ENCODE measurements at regions not wholly inside any gene's neighbourhood (a gene's known extent, or its start where the extent isn't known, plus 50 kb on each side); places are given as distances from the start of the nearest gene placed in this dataset.

DNA sequence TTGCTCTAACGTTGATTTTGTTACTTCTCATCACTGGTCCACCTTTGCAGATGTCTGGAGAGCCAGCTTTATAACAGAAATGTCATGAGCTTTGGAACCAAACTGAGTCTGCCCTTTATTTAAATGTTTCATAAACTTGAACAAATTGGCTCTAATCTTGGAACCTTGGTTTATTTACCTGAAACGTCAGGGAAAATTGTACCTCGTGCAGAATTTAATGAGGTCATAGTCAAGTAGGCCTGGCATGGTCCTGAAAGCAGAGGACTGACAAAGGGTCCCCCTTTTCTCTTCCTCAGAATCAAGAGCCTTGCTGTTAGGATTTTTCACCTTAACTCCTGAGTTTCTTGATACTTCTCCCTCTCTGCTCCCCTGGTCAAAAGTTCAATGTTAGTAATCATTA lies 828.0 kb downstream of the GRID1 start:
- Histone ChIP-seq H3K4me3 (no peak overlapping the region), H3K4me1 (ENCODE audit: low read depth) (no peaks in the 10 kb centered on the region), H3K9me3 (no peaks in the 10 kb centered on the region), H3K36me3 (ENCODE audit: low read depth) (no peaks in the 10 kb centered on the region)
- DNase-seq (no peak), ATAC-seq (no peak)
- TF ChIP-seq, protein P1, sequence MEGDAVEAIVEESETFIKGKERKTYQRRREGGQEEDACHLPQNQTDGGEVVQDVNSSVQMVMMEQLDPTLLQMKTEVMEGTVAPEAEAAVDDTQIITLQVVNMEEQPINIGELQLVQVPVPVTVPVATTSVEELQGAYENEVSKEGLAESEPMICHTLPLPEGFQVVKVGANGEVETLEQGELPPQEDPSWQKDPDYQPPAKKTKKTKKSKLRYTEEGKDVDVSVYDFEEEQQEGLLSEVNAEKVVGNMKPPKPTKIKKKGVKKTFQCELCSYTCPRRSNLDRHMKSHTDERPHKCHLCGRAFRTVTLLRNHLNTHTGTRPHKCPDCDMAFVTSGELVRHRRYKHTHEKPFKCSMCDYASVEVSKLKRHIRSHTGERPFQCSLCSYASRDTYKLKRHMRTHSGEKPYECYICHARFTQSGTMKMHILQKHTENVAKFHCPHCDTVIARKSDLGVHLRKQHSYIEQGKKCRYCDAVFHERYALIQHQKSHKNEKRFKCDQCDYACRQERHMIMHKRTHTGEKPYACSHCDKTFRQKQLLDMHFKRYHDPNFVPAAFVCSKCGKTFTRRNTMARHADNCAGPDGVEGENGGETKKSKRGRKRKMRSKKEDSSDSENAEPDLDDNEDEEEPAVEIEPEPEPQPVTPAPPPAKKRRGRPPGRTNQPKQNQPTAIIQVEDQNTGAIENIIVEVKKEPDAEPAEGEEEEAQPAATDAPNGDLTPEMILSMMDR (IDR thresholded peaks at IDR 0.05): no peak
- intact Hi-C loops (cut with DNase I, micrococcal nuclease): no loop called here

DNA sequence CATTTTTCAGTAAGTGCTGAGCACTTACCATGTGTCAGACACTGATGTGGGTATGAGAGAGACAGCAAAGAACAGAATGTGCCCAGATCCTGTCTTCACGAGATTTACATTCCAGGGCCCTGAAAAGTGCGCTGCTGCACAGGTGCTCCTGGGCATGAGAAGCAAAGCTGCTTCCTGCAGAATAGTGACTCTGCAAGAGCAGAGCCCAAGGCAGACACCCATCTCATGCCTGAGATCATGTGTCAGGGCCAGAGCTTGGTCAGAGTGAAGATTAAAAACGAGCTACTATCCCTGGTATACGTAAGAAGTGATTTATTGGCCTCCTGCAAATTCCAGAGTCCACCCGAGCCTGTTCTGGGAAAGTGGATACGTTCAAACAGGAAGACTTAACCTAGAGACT lies 824.4 kb downstream of the GRID1 start:
- Histone ChIP-seq H3K4me3 (no peak overlapping the region), H3K9me3 (no peaks in the 10 kb centered on the region), H3K36me3 (ENCODE audit: low read depth) (no peaks in the 10 kb centered on the region), H3K4me1 (ENCODE audit: low read depth) (no peaks in the 10 kb centered on the region)
- ATAC-seq (peak; percentile 19), DNase-seq (no peak)
- intact Hi-C loops (cut with DNase I, micrococcal nuclease): no loop called here
- TF ChIP-seq, protein P1 (IDR thresholded peaks at IDR 0.05): no peak

DNA sequence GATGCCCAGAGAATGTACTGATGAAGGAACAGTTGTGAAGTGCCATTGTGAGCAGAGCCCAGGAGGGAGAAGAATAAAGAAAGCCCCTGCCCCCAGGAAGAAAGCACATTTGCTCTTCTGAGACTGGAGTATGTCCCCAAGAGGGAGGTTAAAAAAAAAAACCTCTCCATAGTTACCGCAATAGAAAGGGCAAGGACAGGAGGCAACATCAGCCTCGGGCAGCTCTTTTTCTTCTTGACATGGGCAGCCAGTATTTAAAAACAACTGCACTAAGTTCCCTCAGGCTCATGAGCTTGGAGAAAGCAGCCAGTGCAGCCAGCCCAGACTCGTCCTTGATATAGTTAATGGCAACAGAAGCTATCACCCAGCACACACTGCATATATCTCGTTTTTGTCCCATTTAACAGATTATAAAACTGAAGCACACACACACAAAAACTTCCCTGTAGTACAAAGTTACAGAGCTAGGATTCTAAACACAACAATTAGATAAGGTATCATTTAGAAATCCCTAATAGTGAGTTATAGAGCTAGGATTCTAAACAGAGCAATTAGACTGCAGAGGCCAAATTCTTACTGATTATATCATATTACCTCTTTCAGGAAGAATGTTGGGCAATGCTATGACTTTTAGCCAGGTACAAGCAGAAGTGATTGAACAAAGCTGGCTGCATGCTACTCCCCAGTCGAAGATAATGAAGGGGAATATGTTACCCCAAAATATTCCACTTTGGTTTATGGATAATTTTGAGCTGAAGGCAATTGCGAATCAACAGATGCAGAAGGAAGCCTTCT lies 823.5 kb downstream of the GRID1 start:
- ATAC-seq (no peak), DNase-seq (no peak)
- no peak overlapping the region for H3K4me3 ChIP-seq
- no peaks in the 10 kb centered on the region for H3K9me3 ChIP-seq
- TF ChIP-seq, protein P1 (IDR thresholded peaks at IDR 0.05): no peak
- intact Hi-C loops (cut with DNase I, micrococcal nuclease): no loop called here
- no peaks in the 10 kb centered on the region for H3K36me3 ChIP-seq (ENCODE audit: low read depth)
- H3K4me1 ChIP-seq (ENCODE audit: low read depth): no peaks in the 10 kb centered on the region

DNA sequence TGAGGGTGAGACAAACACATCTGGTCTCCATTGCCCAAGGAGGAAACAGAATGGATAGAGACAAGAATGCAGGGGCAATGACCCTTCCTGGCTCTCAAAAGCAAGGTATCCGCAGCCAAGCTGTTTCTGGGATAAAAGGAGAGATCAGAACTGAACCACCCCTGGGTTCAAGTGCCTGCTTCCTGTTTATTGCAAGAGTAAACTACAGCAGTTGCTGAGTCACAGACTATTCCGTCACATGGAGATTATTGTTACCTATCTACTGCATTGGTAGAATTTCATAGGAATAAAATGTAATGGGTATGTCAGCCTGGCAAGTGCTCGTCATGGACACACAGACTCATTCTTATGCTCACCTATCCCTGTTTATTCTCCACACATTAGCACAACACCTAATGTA lies 821.6 kb downstream of the GRID1 start:
- ATAC-seq (no peak), DNase-seq (no peak)
- intact Hi-C loops (cut with DNase I, micrococcal nuclease): no loop called here
- TF ChIP-seq, protein P1 (IDR thresholded peaks at IDR 0.05): no peak
- no peaks in the 10 kb centered on the region for H3K36me3 ChIP-seq (ENCODE audit: low read depth)
- no peak overlapping the region for H3K4me3 ChIP-seq
- no peaks in the 10 kb centered on the region for H3K9me3 ChIP-seq
- H3K4me1 ChIP-seq (ENCODE audit: low read depth): no peaks in the 10 kb centered on the region

GRCh38 chr10:85545874-85546273 lies 820.7 kb downstream of the GRID1 start:
- intact Hi-C loops (cut with DNase I, micrococcal nuclease): no loop called here
- ATAC-seq: no peak
- TF ChIP-seq, protein P1 (IDR thresholded peaks at IDR 0.05): no peak

More at GRCh38 chr10:85545874-85546273, 820.7 kb downstream of the GRID1 start:
- no peak overlapping the region for H3K4me3 ChIP-seq
- no peaks in the 10 kb centered on the region for H3K36me3 ChIP-seq (ENCODE audit: low read depth)
- no peaks in the 10 kb centered on the region for H3K9me3 ChIP-seq
- no peaks in the 10 kb centered on the region for H3K4me1 ChIP-seq (ENCODE audit: low read depth)
- DNase-seq: no peak

Data from mucosa of descending colon (tissue), 3 donors.